Tibial nerve (tissue), 4 donors: ENCODE measurements at regions not wholly inside any gene's neighbourhood (a gene's known extent, or its start where the extent isn't known, plus 50 kb on each side); places are given as distances from the start of the nearest gene placed in this dataset.
"Not testable (repeated sequence)": the region's sequence is repeated elsewhere in the genome, so short reads cannot be mapped to it uniquely, and the experiment has no call there.

ENCODE experiments used
- DNase-seq, 2 donors: peaks; one replicate each; pipeline ENCODE4 v3.0.0-alpha.2; 2019; ENCODE audit warnings: low spot score in 2 of 2
- H3K27ac ChIP-seq, 4 donors: fragments of 200-600 bp; sonication (generic) in 3 of 4; one replicate each; pipeline ENCODE4 v1.5.1; 2017 to 2019; ENCODE audit warnings: mild to moderate bottlenecking in 1 of 4
- H3K27me3 ChIP-seq, 2 donors: fragments of 200-600 bp; sonication (generic) in 1 of 2; one replicate each; pipeline versions ENCODE4 v1.5.1 to v1.6.0; 2017 to 2019
- H3K36me3 ChIP-seq, 3 donors: fragments of 200-600 bp; sonication (generic); one replicate each; pipeline ENCODE4 v1.5.1; 2018 to 2019
- H3K4me1 ChIP-seq, 4 donors: fragments of 200-600 bp; sonication (generic) in 3 of 4; one replicate each; pipeline ENCODE4 v1.5.1; 2017 to 2019
- H3K4me3 ChIP-seq, 4 donors: fragments of 200-600 bp; sonication (generic) in 3 of 4; one replicate each; pipeline ENCODE4 v1.5.1; 2017 to 2019; ENCODE audit warnings: mild to moderate bottlenecking in 1 of 4, moderate library complexity in 1 of 4
- H3K9me3 ChIP-seq, 4 donors: fragments of 200-600 bp; sonication (generic) in 3 of 4; one replicate each; pipeline ENCODE4 v1.5.1; 2017 to 2019
- EP300 ChIP-seq, 2 donors: sonication (generic); formaldehyde crosslinking; IDR thresholded peaks; one replicate each; pipeline ENCODE4 v1.6.1; 2017; ENCODE audit warnings: antibody characterized with exemption in 2 of 2, mild to moderate bottlenecking in 1 of 2
- POLR2A ChIP-seq, 2 donors: fragments of 450-650 bp; IDR thresholded peaks; one replicate each; pipeline ENCODE4 v1.6.1; 2017; ENCODE audit warnings: antibody characterized with exemption in 2 of 2, mild to moderate bottlenecking in 2 of 2, moderate library complexity in 2 of 2
- WGBS, 2 donors: methylation state at CpG; one replicate each; pipeline ENCODE4 v1.1.5; 2018; 5-methylcytosine and 5-hydroxymethylcytosine counted together
- TF ChIP-seq, protein P1 (sequence below), 5 experiments: fragments of 200-600 bp in 3 of 5; fragments of 450-650 bp in 2 of 5; sonication (generic) in 3 of 5; IDR thresholded peaks; one replicate each; pipeline ENCODE4 v1.5.1; 2016 to 2019; ENCODE audit warnings: antibody characterized with exemption in 5 of 5, mild to moderate bottlenecking in 3 of 5, moderate library complexity in 2 of 5

GRCh38 chr11:81241672-81242275 lies 1491.9 kb downstream of the FAM181B start:
- no peaks in the 10 kb centered on the region for H3K36me3 ChIP-seq
- DNase-seq: no peak
- TF ChIP-seq POLR2A (IDR thresholded peaks at IDR 0.05) (no peak), EP300 (IDR thresholded peaks at IDR 0.05) (no peak)
- TF ChIP-seq, protein P1, sequence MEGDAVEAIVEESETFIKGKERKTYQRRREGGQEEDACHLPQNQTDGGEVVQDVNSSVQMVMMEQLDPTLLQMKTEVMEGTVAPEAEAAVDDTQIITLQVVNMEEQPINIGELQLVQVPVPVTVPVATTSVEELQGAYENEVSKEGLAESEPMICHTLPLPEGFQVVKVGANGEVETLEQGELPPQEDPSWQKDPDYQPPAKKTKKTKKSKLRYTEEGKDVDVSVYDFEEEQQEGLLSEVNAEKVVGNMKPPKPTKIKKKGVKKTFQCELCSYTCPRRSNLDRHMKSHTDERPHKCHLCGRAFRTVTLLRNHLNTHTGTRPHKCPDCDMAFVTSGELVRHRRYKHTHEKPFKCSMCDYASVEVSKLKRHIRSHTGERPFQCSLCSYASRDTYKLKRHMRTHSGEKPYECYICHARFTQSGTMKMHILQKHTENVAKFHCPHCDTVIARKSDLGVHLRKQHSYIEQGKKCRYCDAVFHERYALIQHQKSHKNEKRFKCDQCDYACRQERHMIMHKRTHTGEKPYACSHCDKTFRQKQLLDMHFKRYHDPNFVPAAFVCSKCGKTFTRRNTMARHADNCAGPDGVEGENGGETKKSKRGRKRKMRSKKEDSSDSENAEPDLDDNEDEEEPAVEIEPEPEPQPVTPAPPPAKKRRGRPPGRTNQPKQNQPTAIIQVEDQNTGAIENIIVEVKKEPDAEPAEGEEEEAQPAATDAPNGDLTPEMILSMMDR (IDR thresholded peaks at IDR 0.05): no peak
- H3K4me3 ChIP-seq: no peak overlapping the region
- H3K4me1 ChIP-seq: no peaks in the 10 kb centered on the region
- no peak overlapping the region for H3K27ac ChIP-seq
- H3K27me3 ChIP-seq: no peaks in the 10 kb centered on the region
- no peaks in the 10 kb centered on the region for H3K9me3 ChIP-seq
- 52 to 68% methylated on average over 5 of the region's 5 CpGs for WGBS, 2 donors

GRCh38 chr11:81237139-81237538 lies 1496.5 kb downstream of the FAM181B start:
- DNase-seq: peak in 1 of 2 donors; percentile 45
- no peaks in the 10 kb centered on the region for H3K36me3 ChIP-seq
- 67 to 73% methylated on average over 1 of the region's 1 CpG for WGBS, 2 donors
- TF ChIP-seq, protein P1 (IDR thresholded peaks at IDR 0.05): peak; percentile 22 to 54 (median 24)
- TF ChIP-seq EP300 (IDR thresholded peaks at IDR 0.05) (no peak), POLR2A (IDR thresholded peaks at IDR 0.05) (no peak)
- no peaks in the 10 kb centered on the region for H3K27me3 ChIP-seq
- no peak overlapping the region for H3K27ac ChIP-seq
- H3K4me3 ChIP-seq: no peak overlapping the region
- no peaks in the 10 kb centered on the region for H3K4me1 ChIP-seq
- H3K9me3 ChIP-seq: no peaks in the 10 kb centered on the region

DNA sequence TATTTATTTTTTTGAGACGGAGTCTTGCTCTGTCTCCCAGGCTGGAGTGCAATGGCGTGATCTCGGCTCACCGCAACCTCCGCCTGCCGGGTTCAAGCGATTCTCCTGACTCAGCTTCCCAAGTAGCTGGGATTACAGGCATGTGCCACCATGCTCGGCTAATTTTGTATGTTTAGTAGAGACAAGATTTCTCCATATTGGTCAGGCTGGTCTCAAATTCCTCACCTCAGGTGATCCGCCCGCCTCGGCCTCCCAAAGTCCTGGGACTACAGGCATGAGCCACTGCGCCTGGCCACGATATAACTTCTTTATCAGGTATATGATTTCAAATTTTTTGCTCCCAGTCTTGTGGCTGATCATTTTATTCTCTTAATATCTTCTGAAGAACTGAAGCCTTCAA lies 1506.3 kb downstream of the FAM181B start:
- WGBS, 2 donors: 95 to 97% methylated on average over 13 of the region's 13 CpGs
- not testable (repeated sequence) for H3K27me3 ChIP-seq, H3K9me3 ChIP-seq, H3K4me1 ChIP-seq, DNase-seq, H3K4me3 ChIP-seq, H3K27ac ChIP-seq, H3K36me3 ChIP-seq

GRCh38 chr11:81224396-81224795 lies 1509.3 kb downstream of the FAM181B start:
- Histone ChIP-seq H3K27me3 (no peaks in the 10 kb centered on the region), H3K36me3 (no peaks in the 10 kb centered on the region), H3K9me3 (no peaks in the 10 kb centered on the region), H3K4me3 (no peak overlapping the region), H3K27ac (no peak overlapping the region), H3K4me1 (no peaks in the 10 kb centered on the region)
- 76 to 83% methylated on average over 3 of the region's 3 CpGs for WGBS, 2 donors
- TF ChIP-seq EP300 (IDR thresholded peaks at IDR 0.05): no peak
- TF ChIP-seq, protein P1 (IDR thresholded peaks at IDR 0.05): no peak
- no peak for TF ChIP-seq POLR2A (IDR thresholded peaks at IDR 0.05)
- no peak for DNase-seq

DNA sequence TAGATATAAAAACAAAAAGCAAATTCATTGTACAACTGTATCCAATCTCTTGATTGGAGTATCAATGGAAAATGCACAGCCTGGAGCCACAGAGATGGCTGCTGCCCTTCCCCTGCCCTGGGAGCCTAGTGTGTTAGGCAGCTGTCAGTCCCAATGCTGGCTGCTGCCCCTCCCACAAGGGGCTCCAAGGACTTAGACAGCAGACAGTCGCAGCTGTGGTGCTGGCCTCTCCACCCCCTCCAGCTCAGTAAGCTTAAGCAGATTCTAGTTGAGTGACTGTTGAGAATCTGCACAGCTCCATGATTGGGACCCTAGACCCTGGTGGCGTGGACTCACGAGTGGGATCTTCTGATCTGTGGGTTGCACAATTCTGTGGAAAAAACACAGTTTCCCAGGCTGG lies 1511.2 kb downstream of the FAM181B start:
- H3K27me3 ChIP-seq: no peaks in the 10 kb centered on the region
- no peak overlapping the region for H3K4me3 ChIP-seq
- no peak overlapping the region for H3K27ac ChIP-seq
- 67 to 79% methylated on average over 1 to 3 of the region's 3 CpGs for WGBS, 2 donors
- no peaks in the 10 kb centered on the region for H3K9me3 ChIP-seq
- H3K36me3 ChIP-seq: no peaks in the 10 kb centered on the region
- no peaks in the 10 kb centered on the region for H3K4me1 ChIP-seq
- TF ChIP-seq, protein P1 (IDR thresholded peaks at IDR 0.05): no peak
- no peak for TF ChIP-seq POLR2A (IDR thresholded peaks at IDR 0.05)
- no peak for DNase-seq
